ENCODE measurements at regions not wholly inside any gene's neighbourhood (a gene's known extent, or its start where the extent isn't known, plus 50 kb on each side); places are given as distances from the start of the nearest gene placed in this dataset.
"Not testable (repeated sequence)": the region's sequence is repeated elsewhere in the genome, so short reads cannot be mapped to it uniquely, and the experiment has no call there.

GRCh38 chr9:74066605-74067004 lies 430.5 kb upstream of the RORB start:
- Histone ChIP-seq H3K27ac (ENCODE audit: low read depth, low read length, severe bottlenecking) (no peak overlapping the region), H3K36me3 (ENCODE audit: control insufficient read depth, insufficient read depth, low read length) (no peaks in the 10 kb centered on the region), H3K9me3 (ENCODE audit: control insufficient read depth, low read length) (no peaks in the 10 kb centered on the region), H3K4me1 (ENCODE audit: control insufficient read depth, insufficient read depth, low read length, poor library complexity, severe bottlenecking) (no peaks in the 10 kb centered on the region), H3K4me3 (ENCODE audit: extremely low read depth, insufficient read depth, low read length, poor library complexity, severe bottlenecking) (no peak overlapping the region)
- 81 to 100% methylated on average over 4 to 5 of the region's 6 CpGs for WGBS, 2 experiments (ENCODE audit: insufficient coverage in 2 of 2)

GRCh38 chr9:74071502-74071901 lies 425.6 kb upstream of the RORB start:
- Histone ChIP-seq H3K4me1 (ENCODE audit: control insufficient read depth, insufficient read depth, low read length, poor library complexity, severe bottlenecking) (no peaks in the 10 kb centered on the region), H3K36me3 (ENCODE audit: control insufficient read depth, insufficient read depth, low read length) (no peaks in the 10 kb centered on the region), H3K4me3 (ENCODE audit: extremely low read depth, insufficient read depth, low read length, poor library complexity, severe bottlenecking) (no peak overlapping the region), H3K27ac (ENCODE audit: low read depth, low read length, severe bottlenecking) (no peak overlapping the region), H3K9me3 (ENCODE audit: control insufficient read depth, low read length) (no peaks in the 10 kb centered on the region)

DNA sequence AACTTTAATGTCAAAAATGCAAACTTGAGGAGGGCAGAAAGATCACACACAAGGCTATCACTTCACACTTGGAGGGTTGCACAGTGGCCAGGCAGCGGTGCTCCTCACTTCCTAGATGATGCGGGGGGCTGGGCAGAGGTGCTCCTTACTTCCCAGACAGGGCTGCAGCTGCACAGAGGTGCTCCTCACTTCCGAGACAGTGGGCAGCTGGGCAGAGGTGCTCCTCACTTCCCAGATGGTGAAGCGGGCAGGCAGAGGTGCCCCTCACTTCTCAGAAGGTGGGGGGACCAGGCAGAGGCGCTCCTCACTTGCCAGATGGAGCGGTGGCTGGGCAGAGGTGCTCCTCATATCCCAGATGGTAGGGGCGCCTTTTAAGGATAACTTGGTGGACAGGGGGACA lies 423.2 kb upstream of the RORB start:
- no peak overlapping the region for H3K4me3 ChIP-seq (ENCODE audit: extremely low read depth, insufficient read depth, low read length, poor library complexity, severe bottlenecking)
- no peaks in the 10 kb centered on the region for H3K9me3 ChIP-seq (ENCODE audit: control insufficient read depth, low read length)
- no peak overlapping the region for H3K27ac ChIP-seq (ENCODE audit: low read depth, low read length, severe bottlenecking)
- H3K4me1 ChIP-seq (ENCODE audit: control insufficient read depth, insufficient read depth, low read length, poor library complexity, severe bottlenecking) = peaks cover 12% of the 10 kb centered on the region
- H3K36me3 ChIP-seq (ENCODE audit: control insufficient read depth, insufficient read depth, low read length) = no peaks in the 10 kb centered on the region
- 93 to 100% methylated on average over 3 to 6 of the region's 7 CpGs for WGBS, 2 experiments (ENCODE audit: insufficient coverage in 2 of 2)

DNA sequence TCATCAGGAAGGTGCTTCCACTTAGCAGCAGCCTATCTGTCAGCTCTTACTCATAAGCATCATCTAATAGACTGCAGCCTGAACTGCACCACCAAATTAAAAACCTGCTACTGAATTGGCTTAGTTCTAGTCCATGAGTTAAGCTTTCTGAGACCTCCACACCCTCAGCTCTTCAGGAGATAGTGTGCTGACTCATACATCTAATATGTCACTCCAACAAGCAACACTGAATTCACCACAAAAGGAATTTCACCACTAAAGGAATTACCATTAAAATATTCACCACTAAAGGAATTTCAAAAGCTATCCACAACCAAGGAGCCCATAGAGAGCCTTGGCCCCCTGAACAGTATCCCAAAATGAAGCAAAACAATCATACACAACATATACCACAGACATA lies 418.5 kb upstream of the RORB start:
- Histone ChIP-seq H3K4me3 (ENCODE audit: extremely low read depth, insufficient read depth, low read length, poor library complexity, severe bottlenecking) (no peak overlapping the region), H3K9me3 (ENCODE audit: control insufficient read depth, low read length) (no peaks in the 10 kb centered on the region), H3K4me1 (ENCODE audit: control insufficient read depth, insufficient read depth, low read length, poor library complexity, severe bottlenecking) (peaks cover 12% of the 10 kb centered on the region), H3K27ac (ENCODE audit: low read depth, low read length, severe bottlenecking) (peak overlapping the region; percentile 16), H3K36me3 (ENCODE audit: control insufficient read depth, insufficient read depth, low read length) (no peaks in the 10 kb centered on the region)

- H3K9me3 ChIP-seq (ENCODE audit: control insufficient read depth, low read length); H3K4me3 ChIP-seq (ENCODE audit: extremely low read depth, insufficient read depth, low read length, poor library complexity, severe bottlenecking): not testable (repeated sequence)
- 84 to 95% methylated on average over 3 to 4 of the region's 4 CpGs for WGBS, 2 experiments (ENCODE audit: insufficient coverage in 2 of 2)
Measured at GRCh38 chr9:74080652-74081051, 416.5 kb upstream of the RORB start.

GRCh38 chr9:74083681-74084433 lies 413.3 kb upstream of the RORB start:
- no peak overlapping the region for H3K27ac ChIP-seq (ENCODE audit: low read depth, low read length, severe bottlenecking)
- no peaks in the 10 kb centered on the region for H3K9me3 ChIP-seq (ENCODE audit: control insufficient read depth, low read length)
- no peaks in the 10 kb centered on the region for H3K36me3 ChIP-seq (ENCODE audit: control insufficient read depth, insufficient read depth, low read length)
- WGBS, 2 experiments (ENCODE audit: insufficient coverage in 2 of 2) = no CpG with 5 or more reads among the region's 2 CpGs
- no peaks in the 10 kb centered on the region for H3K4me1 ChIP-seq (ENCODE audit: control insufficient read depth, insufficient read depth, low read length, poor library complexity, severe bottlenecking)
- no peak overlapping the region for H3K4me3 ChIP-seq (ENCODE audit: extremely low read depth, insufficient read depth, low read length, poor library complexity, severe bottlenecking)

More at GRCh38 chr9:74080652-74081051, 416.5 kb upstream of the RORB start:
- not testable (repeated sequence) for H3K36me3 ChIP-seq (ENCODE audit: control insufficient read depth, insufficient read depth, low read length); H3K27ac ChIP-seq (ENCODE audit: low read depth, low read length, severe bottlenecking)
- peaks cover 12% of the 10 kb centered on the region for H3K4me1 ChIP-seq (ENCODE audit: control insufficient read depth, insufficient read depth, low read length, poor library complexity, severe bottlenecking)

DNA sequence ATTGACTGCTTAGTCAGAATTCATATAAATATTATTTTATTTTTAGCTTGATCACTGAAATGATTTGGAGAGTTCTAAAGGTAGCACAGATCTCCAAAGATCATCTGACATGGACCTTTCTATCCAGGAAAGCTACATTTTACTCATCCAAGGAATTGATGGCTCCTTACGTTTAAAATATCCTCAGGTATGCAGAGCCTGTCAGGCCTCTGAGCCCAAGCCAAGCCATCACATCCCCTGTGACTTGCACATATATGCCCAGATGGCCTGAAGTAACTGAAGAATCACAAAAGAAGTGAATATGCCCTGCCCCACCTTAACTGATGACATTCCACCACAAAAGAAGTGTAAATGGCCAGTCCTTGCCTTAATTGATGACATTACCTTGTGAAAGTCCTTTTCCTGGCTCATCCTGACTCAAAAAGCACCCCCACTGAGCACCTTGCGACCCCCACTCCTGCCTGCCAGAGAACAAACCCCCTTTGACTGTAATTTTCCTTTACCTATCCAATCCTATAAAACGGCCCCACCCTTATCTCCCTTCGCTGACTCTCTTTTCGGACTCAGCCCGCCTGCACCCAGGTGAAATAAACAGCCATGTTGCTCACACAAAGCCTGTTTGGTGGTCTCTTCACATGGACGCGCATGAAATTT lies 411.6 kb upstream of the RORB start:
- WGBS, 2 experiments (ENCODE audit: insufficient coverage in 2 of 2) = 33% methylated on average over 2 of the region's 8 CpGs
- not testable (repeated sequence) for H3K9me3 ChIP-seq (ENCODE audit: control insufficient read depth, low read length); H3K4me1 ChIP-seq (ENCODE audit: control insufficient read depth, insufficient read depth, low read length, poor library complexity, severe bottlenecking); H3K36me3 ChIP-seq (ENCODE audit: control insufficient read depth, insufficient read depth, low read length); H3K27ac ChIP-seq (ENCODE audit: low read depth, low read length, severe bottlenecking); H3K4me3 ChIP-seq (ENCODE audit: extremely low read depth, insufficient read depth, low read length, poor library complexity, severe bottlenecking)

DNA sequence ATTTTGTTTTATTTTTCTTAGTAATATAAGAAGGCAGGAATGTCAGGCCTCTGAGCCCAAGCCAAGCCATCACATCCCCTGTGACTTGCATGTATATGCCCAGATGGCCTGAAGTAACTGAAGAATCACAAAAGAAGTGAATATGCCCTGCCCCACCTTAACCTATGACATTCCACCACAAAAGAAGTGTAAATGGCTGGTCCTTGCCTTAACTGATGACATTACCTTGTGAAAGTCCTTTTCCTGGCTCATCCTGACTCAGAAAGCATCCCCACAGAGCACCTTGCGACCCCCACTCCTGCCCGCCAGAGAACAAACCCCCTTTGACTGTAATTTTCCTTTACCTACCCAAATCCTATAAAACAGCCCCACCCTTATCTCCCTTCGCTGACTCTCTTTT lies 406.2 kb upstream of the RORB start:
- H3K36me3 ChIP-seq (ENCODE audit: control insufficient read depth, insufficient read depth, low read length); H3K4me3 ChIP-seq (ENCODE audit: extremely low read depth, insufficient read depth, low read length, poor library complexity, severe bottlenecking); H3K9me3 ChIP-seq (ENCODE audit: control insufficient read depth, low read length); H3K27ac ChIP-seq (ENCODE audit: low read depth, low read length, severe bottlenecking); H3K4me1 ChIP-seq (ENCODE audit: control insufficient read depth, insufficient read depth, low read length, poor library complexity, severe bottlenecking): not testable (repeated sequence)
- 82 to 100% methylated on average over 1 to 2 of the region's 3 CpGs for WGBS, 2 experiments (ENCODE audit: insufficient coverage in 2 of 2)

DNA sequence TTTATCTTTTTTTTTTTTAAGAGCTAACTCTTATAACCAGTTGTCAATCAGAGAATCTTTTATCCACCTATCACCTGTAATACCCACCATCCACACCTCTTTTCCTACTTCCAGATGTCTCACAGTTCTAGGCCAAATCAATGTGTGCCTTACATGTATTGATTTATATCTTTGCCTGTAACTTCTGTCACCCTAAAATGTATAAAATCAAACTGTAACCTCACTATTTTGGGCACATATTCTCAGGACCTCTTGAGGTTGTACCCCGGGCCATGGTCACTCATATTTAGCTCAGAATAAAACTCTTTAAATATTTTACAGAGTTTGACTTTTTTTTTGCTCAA lies 404.7 kb upstream of the RORB start:
- no CpG with 5 or more reads among the region's 1 CpG for WGBS, 2 experiments (ENCODE audit: insufficient coverage in 2 of 2)
- Histone ChIP-seq H3K27ac (ENCODE audit: low read depth, low read length, severe bottlenecking) (no peak overlapping the region), H3K4me3 (ENCODE audit: extremely low read depth, insufficient read depth, low read length, poor library complexity, severe bottlenecking) (no peak overlapping the region), H3K9me3 (ENCODE audit: control insufficient read depth, low read length) (no peaks in the 10 kb centered on the region), H3K36me3 (ENCODE audit: control insufficient read depth, insufficient read depth, low read length) (no peaks in the 10 kb centered on the region), H3K4me1 (ENCODE audit: control insufficient read depth, insufficient read depth, low read length, poor library complexity, severe bottlenecking) (no peaks in the 10 kb centered on the region)

DNA sequence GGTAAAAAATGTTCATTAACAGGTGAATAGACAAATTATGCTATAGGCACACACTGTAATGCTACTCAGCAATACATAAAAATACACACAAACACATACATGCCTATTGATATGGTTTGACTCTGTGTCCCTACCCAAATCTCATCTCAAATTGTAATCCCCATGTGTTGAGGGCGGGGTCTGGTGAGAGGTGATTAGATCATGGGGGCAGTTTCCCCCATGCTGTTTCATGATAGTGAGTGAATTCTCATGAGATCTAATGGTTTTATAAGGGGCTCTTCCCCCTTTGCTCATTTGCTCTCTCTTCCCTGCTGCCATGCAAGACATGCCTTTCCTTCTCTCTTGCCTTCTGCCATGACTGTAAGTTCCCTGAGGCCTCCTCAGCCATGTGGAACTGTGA lies 403.1 kb upstream of the RORB start:
- not testable (repeated sequence) for H3K4me1 ChIP-seq (ENCODE audit: control insufficient read depth, insufficient read depth, low read length, poor library complexity, severe bottlenecking); H3K9me3 ChIP-seq (ENCODE audit: control insufficient read depth, low read length); H3K27ac ChIP-seq (ENCODE audit: low read depth, low read length, severe bottlenecking); H3K36me3 ChIP-seq (ENCODE audit: control insufficient read depth, insufficient read depth, low read length); H3K4me3 ChIP-seq (ENCODE audit: extremely low read depth, insufficient read depth, low read length, poor library complexity, severe bottlenecking)
- WGBS, 2 experiments (ENCODE audit: insufficient coverage in 2 of 2) = no CpG with 5 or more reads among the region's 1 CpG

DNA sequence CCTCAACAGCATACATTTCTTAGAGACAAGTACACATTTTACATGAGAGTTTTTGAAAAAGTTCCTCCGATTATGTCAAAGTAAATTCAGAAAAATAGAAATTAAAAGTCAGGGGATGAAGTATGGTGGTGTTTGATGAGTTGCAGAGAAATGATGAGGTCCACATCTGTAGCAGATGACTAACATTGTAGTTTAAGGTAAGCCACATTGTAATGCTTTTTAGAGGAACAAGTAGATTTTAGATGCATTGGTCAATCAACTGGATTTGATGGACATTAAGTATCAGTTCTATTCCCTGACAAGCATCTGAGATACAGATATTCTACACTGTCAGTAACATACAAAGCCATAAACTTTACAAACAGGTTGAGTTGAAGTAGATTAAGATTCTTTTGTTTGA lies 402.4 kb upstream of the RORB start:
- H3K36me3 ChIP-seq (ENCODE audit: control insufficient read depth, insufficient read depth, low read length) = no peaks in the 10 kb centered on the region
- no peaks in the 10 kb centered on the region for H3K9me3 ChIP-seq (ENCODE audit: control insufficient read depth, low read length)
- H3K4me3 ChIP-seq (ENCODE audit: extremely low read depth, insufficient read depth, low read length, poor library complexity, severe bottlenecking) = no peak overlapping the region
- 100% methylated on average over 1 of the region's 1 CpG; no CpG with 5 or more reads in 1 of the 2 experiments for WGBS, 2 experiments (ENCODE audit: insufficient coverage in 2 of 2)
- no peak overlapping the region for H3K27ac ChIP-seq (ENCODE audit: low read depth, low read length, severe bottlenecking)
- no peaks in the 10 kb centered on the region for H3K4me1 ChIP-seq (ENCODE audit: control insufficient read depth, insufficient read depth, low read length, poor library complexity, severe bottlenecking)
